CD4-positive, CD25-positive, alpha-beta regulatory T cell (primary cell): ENCODE measurements at regions not wholly inside any gene's neighbourhood (a gene's known extent, or its start where the extent isn't known, plus 50 kb on each side); places are given as distances from the start of the nearest gene placed in this dataset.

Source experiments
- ATAC-seq, 2 donors: fragments of 150-1000 bp; cut with Tn5 transposase; one replicate each; pipeline ENCODE4 v1.10.0; 2021; ENCODE audit warnings: low read depth in 2 of 2, moderate number of reproducible peaks in 2 of 2, moderate library complexity in 1 of 2
- DNase-seq, 3 donors: peaks; one replicate each; pipeline versions ENCODE4 v3.0.0 to v3.0.0-alpha.2; 2012 to 2022; ENCODE audit warnings: mixed read lengths in 1 of 3
- H3K27ac ChIP-seq: one replicate; pipeline ENCODE4 v1.7.0; 2013; ENCODE audit warnings: mild to moderate bottlenecking, low read length; ENCODE audit not compliant: insufficient read depth, poor library complexity, severe bottlenecking
- H3K27me3 ChIP-seq: one replicate; pipeline ENCODE4 v1.7.0; 2013; ENCODE audit warnings: low read length; ENCODE audit not compliant: control insufficient read depth, insufficient read depth
- H3K36me3 ChIP-seq: one replicate; pipeline ENCODE4 v1.7.0; 2013; ENCODE audit warnings: mild to moderate bottlenecking, low read length, moderate library complexity; ENCODE audit not compliant: control insufficient read depth, insufficient read depth
- H3K4me1 ChIP-seq: 2 replicates; pipeline ENCODE4 v1.7.0; 2013; ENCODE audit warnings: mild to moderate bottlenecking, low read length; ENCODE audit not compliant: insufficient read depth, control insufficient read depth, poor library complexity, severe bottlenecking
- H3K4me3 ChIP-seq: one replicate; pipeline ENCODE4 v1.7.0; 2013; ENCODE audit warnings: low read depth, mild to moderate bottlenecking, low read length, moderate library complexity
- H3K9me3 ChIP-seq, 2 experiments: 1 replicate in 1 of 2; 2 replicates in 1 of 2; pipeline ENCODE4 v1.7.0; 2013; ENCODE audit warnings: low read length in 2 of 2, mild to moderate bottlenecking in 1 of 2, moderate library complexity in 1 of 2; ENCODE audit not compliant: control insufficient read depth in 2 of 2
- H3K27ac Mint-ChIP-seq, 3 donors: one replicate each; pipeline ENCODE4 v1.8.0; 2020 to 2022; ENCODE audit warnings: mild to moderate bottlenecking in 3 of 3, mixed read lengths in 3 of 3, moderate library complexity in 2 of 3
- H3K27me3 Mint-ChIP-seq: one replicate; pipeline ENCODE4 v1.8.0; 2022; ENCODE audit warnings: mild to moderate bottlenecking, mixed read lengths
- H3K36me3 Mint-ChIP-seq: one replicate; pipeline ENCODE4 v1.8.0; 2020; ENCODE audit warnings: mixed read lengths
- H3K4me1 Mint-ChIP-seq, 4 donors: one replicate each; pipeline ENCODE4 v1.8.0; 2020 to 2022; ENCODE audit warnings: mixed read lengths in 4 of 4, mild to moderate bottlenecking in 1 of 4
- H3K4me3 Mint-ChIP-seq, 4 donors: one replicate each; pipeline ENCODE4 v1.8.0; 2020 to 2022; ENCODE audit warnings: mild to moderate bottlenecking in 4 of 4, mixed read lengths in 4 of 4, moderate library complexity in 3 of 4
- H3K9me3 Mint-ChIP-seq, 7 donors: one replicate each; pipeline ENCODE4 v1.8.0; 2020 to 2022; ENCODE audit warnings: mixed read lengths in 7 of 7, mild to moderate bottlenecking in 3 of 7, moderate library complexity in 2 of 7

DNA sequence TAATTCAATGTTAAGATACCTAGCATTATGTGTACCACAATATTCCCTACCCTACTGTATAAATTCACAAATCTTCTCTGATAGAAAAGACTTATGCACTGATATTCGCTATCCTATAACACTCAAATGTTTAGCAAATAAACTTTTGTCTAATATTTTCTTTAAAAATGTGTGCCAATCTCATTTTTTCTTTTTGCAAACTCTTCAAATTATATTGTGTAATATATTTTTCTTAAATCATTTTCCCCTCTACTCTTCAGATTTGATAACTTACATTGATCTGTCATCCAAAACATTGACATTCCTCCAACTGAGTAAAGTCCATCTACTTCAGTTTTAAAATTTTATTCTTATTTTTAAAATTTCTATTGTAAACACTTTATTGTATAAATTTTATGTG, 240.2 kb upstream of the CNTNAP2 start:
- Histone ChIP-seq H3K27ac (no peak overlapping the region), H3K36me3 (no peaks in the 10 kb centered on the region), H3K4me3 (no peak overlapping the region), H3K4me1 (no peaks in the 10 kb centered on the region), H3K27me3 (no peaks in the 10 kb centered on the region), H3K9me3 (no peaks in the 10 kb centered on the region)
- DNase-seq, result no peak
- Mint-ChIP-seq H3K27me3 (no peaks in the 10 kb centered on the region), H3K4me3 (no peak overlapping the region), H3K4me1 (no peaks in the 10 kb centered on the region), H3K27ac (no peak overlapping the region), H3K36me3 (no peaks in the 10 kb centered on the region), H3K9me3 (peaks cover 0 to 26% (median 1%) of the 10 kb centered on the region in 7 donors)
- no peak for ATAC-seq

DNA sequence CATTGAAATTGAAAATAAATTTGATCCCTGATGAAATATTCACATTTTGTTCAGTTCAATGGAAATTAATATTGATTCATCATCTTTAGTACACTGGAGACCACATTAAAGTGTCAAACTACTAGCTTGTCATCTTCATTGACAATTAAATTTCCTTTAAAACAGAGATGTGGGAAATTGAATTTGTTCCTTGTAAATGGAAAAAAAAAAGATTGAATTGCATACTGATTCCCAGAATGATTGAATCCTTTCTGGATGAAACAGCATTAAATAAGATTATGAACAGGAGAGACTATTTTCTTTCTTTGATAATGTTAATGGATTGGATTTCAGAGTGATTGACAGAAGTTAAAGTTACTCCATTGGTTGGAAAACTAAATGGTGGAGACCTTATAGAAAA, 241.3 kb upstream of the CNTNAP2 start:
- no peaks in the 10 kb centered on the region for H3K4me1 ChIP-seq
- no peaks in the 10 kb centered on the region for H3K36me3 ChIP-seq
- no peaks in the 10 kb centered on the region for H3K4me1 Mint-ChIP-seq
- no peaks in the 10 kb centered on the region for H3K27me3 Mint-ChIP-seq
- H3K9me3 ChIP-seq, result no peaks in the 10 kb centered on the region
- H3K36me3 Mint-ChIP-seq, result no peaks in the 10 kb centered on the region
- ATAC-seq (no peak), DNase-seq (no peak)
- H3K9me3 Mint-ChIP-seq, result peaks cover 0 to 17% (median 5%) of the 10 kb centered on the region in 7 donors
- H3K27me3 ChIP-seq, result no peaks in the 10 kb centered on the region
- no peak overlapping the region for H3K27ac Mint-ChIP-seq
- no peak overlapping the region for H3K4me3 ChIP-seq
- H3K27ac ChIP-seq, result no peak overlapping the region
- H3K4me3 Mint-ChIP-seq, result no peak overlapping the region

DNA sequence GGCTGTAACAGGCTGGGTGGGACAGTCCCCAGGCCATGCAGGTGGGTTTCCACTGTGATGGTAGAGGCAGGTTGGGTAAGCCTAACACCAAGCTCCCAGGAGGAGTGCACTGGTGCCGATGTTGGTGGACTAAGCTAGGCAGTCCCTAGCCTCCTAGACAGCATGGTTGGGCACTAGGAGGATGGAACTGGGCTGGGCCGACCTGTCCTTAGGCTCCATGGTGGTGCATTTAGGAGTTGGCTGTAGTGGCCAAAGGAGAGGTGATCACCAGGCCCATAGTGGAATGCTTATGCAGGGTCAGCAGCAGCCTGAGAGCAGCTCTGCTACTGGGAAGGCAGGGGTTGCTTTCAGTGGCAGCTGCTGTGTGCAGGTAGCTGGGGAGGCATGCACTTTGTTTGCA, 247.7 kb upstream of the CNTNAP2 start:
- no peak overlapping the region for H3K27ac ChIP-seq
- Mint-ChIP-seq H3K27ac (no peak overlapping the region), H3K4me1 (no peaks in the 10 kb centered on the region), H3K27me3 (no peaks in the 10 kb centered on the region), H3K36me3 (no peaks in the 10 kb centered on the region), H3K9me3 (peaks cover 0 to 51% (median 8%) of the 10 kb centered on the region in 7 donors), H3K4me3 (no peak overlapping the region)
- H3K4me3 ChIP-seq, result no peak overlapping the region
- H3K4me1 ChIP-seq, result no peaks in the 10 kb centered on the region
- ATAC-seq (no peak), DNase-seq (no peak)
- H3K27me3 ChIP-seq, result no peaks in the 10 kb centered on the region
- peaks cover 0 to 15% of the 10 kb centered on the region in 2 experiments for H3K9me3 ChIP-seq
- no peaks in the 10 kb centered on the region for H3K36me3 ChIP-seq

DNA sequence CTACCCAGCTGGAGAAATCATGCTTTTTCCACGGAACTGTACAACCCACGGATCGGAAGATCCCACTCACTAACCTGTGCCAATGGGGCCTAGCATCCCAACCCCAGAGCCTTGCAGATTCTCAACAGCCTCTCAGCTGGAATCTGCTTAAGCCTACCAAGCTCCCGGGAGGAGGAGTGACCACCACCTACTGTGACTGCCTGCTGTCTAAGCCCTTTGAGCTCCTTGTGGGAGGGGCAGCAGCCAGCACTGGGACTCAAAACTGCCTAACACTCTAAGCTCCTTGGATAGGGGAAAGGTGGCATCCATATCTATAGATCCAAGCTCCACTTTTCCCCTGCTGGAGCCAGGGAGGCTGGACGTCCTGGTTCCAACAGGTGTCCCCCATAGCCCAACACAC, 254.4 kb upstream of the CNTNAP2 start:
- no peak for DNase-seq
- H3K27ac ChIP-seq, result no peak overlapping the region
- H3K4me1 ChIP-seq, result no peaks in the 10 kb centered on the region
- H3K4me3 ChIP-seq, result no peak overlapping the region
- no peaks in the 10 kb centered on the region for H3K36me3 ChIP-seq
- peaks cover 0 to 9% of the 10 kb centered on the region in 2 experiments for H3K9me3 ChIP-seq
- H3K27me3 ChIP-seq, result no peaks in the 10 kb centered on the region
- no peak for ATAC-seq
- Mint-ChIP-seq H3K36me3 (no peaks in the 10 kb centered on the region), H3K9me3 (peaks cover 0 to 39% (median 6%) of the 10 kb centered on the region in 7 donors), H3K4me3 (no peak overlapping the region), H3K4me1 (no peaks in the 10 kb centered on the region), H3K27me3 (no peaks in the 10 kb centered on the region), H3K27ac (no peak overlapping the region)

DNA sequence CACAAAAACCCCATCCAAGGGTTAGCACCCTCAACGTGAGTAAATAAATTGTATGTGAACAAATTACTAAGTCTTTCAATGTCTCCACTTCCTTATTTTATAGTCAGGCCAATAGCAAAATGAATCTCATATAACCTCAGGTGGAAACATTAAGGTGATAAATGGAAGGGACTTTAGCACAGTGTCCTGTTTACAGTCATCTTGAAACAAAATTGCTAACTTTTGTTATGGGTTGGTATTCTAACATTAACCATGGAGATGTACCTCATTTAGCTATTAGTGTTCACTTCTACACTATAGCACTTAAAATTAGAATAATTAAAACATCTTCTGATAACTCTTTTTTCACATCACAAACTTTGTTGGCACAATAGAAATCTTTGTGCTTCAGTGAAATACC, 255.8 kb upstream of the CNTNAP2 start:
- Mint-ChIP-seq H3K9me3 (peaks cover 0 to 35% (median 5%) of the 10 kb centered on the region in 7 donors), H3K4me1 (no peaks in the 10 kb centered on the region), H3K27me3 (no peaks in the 10 kb centered on the region), H3K4me3 (no peak overlapping the region), H3K27ac (no peak overlapping the region), H3K36me3 (no peaks in the 10 kb centered on the region)
- Histone ChIP-seq H3K9me3 (peaks cover 0 to 8% of the 10 kb centered on the region in 2 experiments), H3K27me3 (no peaks in the 10 kb centered on the region), H3K36me3 (no peaks in the 10 kb centered on the region), H3K4me3 (no peak overlapping the region), H3K27ac (no peak overlapping the region), H3K4me1 (no peaks in the 10 kb centered on the region)
- ATAC-seq (no peak), DNase-seq (no peak)

DNA sequence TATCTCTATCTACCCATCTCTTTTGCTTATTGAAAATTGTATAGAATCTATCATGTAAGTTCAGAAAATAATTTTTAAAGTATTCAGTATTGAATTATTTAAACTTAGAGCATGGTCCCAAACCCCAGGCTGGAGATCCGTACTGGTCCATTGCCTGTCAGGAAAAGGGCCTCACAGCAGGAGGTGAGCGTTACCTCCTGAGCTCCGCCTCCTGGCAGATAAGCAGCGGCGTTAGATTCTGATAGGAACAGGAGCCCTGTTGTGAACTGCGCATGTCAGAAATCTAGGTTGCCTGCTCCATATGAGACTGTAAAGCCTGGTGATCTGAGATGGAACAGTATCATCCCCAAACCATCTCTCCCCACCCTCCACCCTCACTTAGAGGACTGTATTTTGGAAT, 266.0 kb upstream of the CNTNAP2 start:
- no peak overlapping the region for H3K27ac ChIP-seq
- H3K27me3 ChIP-seq, result no peaks in the 10 kb centered on the region
- peaks cover 0 to 3% of the 10 kb centered on the region in 2 experiments for H3K9me3 ChIP-seq
- Mint-ChIP-seq H3K27ac (no peak overlapping the region), H3K27me3 (no peaks in the 10 kb centered on the region), H3K4me3 (no peak overlapping the region), H3K36me3 (no peaks in the 10 kb centered on the region), H3K9me3 (peaks cover 4 to 33% (median 7%) of the 10 kb centered on the region in 7 donors), H3K4me1 (peaks cover 0 to 2% (median 0%) of the 10 kb centered on the region in 4 donors)
- ATAC-seq (no peak), DNase-seq (no peak)
- H3K4me1 ChIP-seq, result no peaks in the 10 kb centered on the region
- H3K36me3 ChIP-seq, result no peaks in the 10 kb centered on the region
- H3K4me3 ChIP-seq, result no peak overlapping the region

DNA sequence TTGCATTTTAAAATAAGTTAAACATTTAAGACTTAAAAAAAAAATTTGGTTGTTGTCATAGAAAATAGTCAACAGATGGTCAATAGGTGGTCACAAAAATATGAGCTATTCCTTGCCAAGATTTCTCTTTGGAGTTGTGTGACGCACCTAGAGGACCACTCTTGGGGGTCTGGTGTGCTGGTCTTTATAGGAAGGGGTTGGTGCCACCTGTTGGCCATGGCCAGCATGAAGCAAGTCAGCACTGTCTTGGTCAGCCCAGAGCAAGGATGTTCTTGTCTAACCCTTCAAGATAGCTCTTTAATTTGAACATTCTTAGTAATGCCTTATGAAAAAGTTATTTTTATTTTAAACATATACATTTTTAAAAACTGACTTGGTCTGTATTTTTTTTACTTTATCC, 267.9 kb upstream of the CNTNAP2 start:
- Mint-ChIP-seq H3K4me3 (no peak overlapping the region), H3K36me3 (no peaks in the 10 kb centered on the region), H3K4me1 (peaks cover 0 to 2% (median 0%) of the 10 kb centered on the region in 4 donors), H3K9me3 (peaks cover 4 to 22% (median 5%) of the 10 kb centered on the region in 7 donors), H3K27ac (no peak overlapping the region), H3K27me3 (no peaks in the 10 kb centered on the region)
- ATAC-seq, result no peak
- Histone ChIP-seq H3K36me3 (no peaks in the 10 kb centered on the region), H3K4me1 (no peaks in the 10 kb centered on the region), H3K4me3 (no peak overlapping the region), H3K9me3 (peaks cover 0 to 3% of the 10 kb centered on the region in 2 experiments), H3K27ac (no peak overlapping the region), H3K27me3 (no peaks in the 10 kb centered on the region)
- no peak for DNase-seq

DNA sequence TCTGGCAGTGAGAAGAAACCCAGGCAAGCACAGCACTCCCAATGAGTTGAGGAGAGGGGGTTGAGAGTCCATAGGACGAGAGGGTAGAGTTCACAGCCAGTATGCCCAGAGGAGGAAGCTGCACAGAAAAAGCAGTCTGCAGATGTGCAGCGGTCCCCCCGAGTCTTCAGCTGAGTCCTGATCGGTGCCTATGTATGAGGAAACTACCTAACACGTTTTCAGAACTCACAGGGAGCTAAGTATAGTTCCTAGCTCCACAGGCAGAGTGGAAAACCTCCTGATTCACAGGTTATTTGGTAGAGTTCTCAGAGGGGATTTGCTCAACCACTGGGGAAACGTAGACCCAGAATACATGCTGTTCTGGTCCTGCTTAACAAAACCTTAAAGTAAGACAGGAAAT, 271.3 kb upstream of the CNTNAP2 start:
- H3K27ac Mint-ChIP-seq, result no peak overlapping the region
- DNase-seq (no peak), ATAC-seq (no peak)
- H3K9me3 ChIP-seq, result peaks cover 0 to 7% of the 10 kb centered on the region in 2 experiments
- H3K4me1 ChIP-seq, result no peaks in the 10 kb centered on the region
- H3K4me1 Mint-ChIP-seq, result peaks cover 0 to 2% (median 0%) of the 10 kb centered on the region in 4 donors
- H3K9me3 Mint-ChIP-seq, result peaks cover 0 to 20% (median 7%) of the 10 kb centered on the region in 7 donors
- no peaks in the 10 kb centered on the region for H3K36me3 ChIP-seq
- no peak overlapping the region for H3K27ac ChIP-seq
- no peak overlapping the region for H3K4me3 Mint-ChIP-seq
- no peaks in the 10 kb centered on the region for H3K27me3 ChIP-seq
- no peak overlapping the region for H3K4me3 ChIP-seq
- no peaks in the 10 kb centered on the region for H3K36me3 Mint-ChIP-seq
- no peaks in the 10 kb centered on the region for H3K27me3 Mint-ChIP-seq
